GM21576 (cell line): ENCODE measurements at regions not wholly inside any gene's neighbourhood (a gene's known extent, or its start where the extent isn't known, plus 50 kb on each side); places are given as distances from the start of the nearest gene placed in this dataset.
"Not testable (repeated sequence)": the region's sequence is repeated elsewhere in the genome, so short reads cannot be mapped to it uniquely, and the experiment has no call there.

Experiments used
- ATAC-seq: cut with Tn5 transposase; IDR thresholded peaks from one replicate; pipeline ENCODE4 v1.9.1; 2021; ENCODE audit warnings: mild to moderate bottlenecking, moderate library complexity; ENCODE audit not compliant: unreplicated experiment

- no peak for ATAC-seq
Observed at GRCh38 chr12:46671102-46671501, 154.7 kb downstream of the SLC38A4 start.

- no peak for ATAC-seq
Observed at GRCh38 chr12:46670636-46671035, 155.2 kb downstream of the SLC38A4 start.

GRCh38 chr12:46669720-46670119 is 156.1 kb downstream of the SLC38A4 start:
- no peak for ATAC-seq

GRCh38 chr12:46667551-46667950 is 158.2 kb downstream of the SLC38A4 start:
- ATAC-seq = no peak

- ATAC-seq = peak; percentile 52
Observed at GRCh38 chr12:46664761-46665287, 161.0 kb downstream of the SLC38A4 start.

GRCh38 chr12:46663318-46663717 is 162.5 kb downstream of the SLC38A4 start:
- no peak for ATAC-seq

GRCh38 chr12:46661110-46661845 is 164.5 kb downstream of the SLC38A4 start:
- ATAC-seq = peak; percentile 70

- ATAC-seq = no peak
Observed at GRCh38 chr12:46660719-46661109, 165.1 kb downstream of the SLC38A4 start.

- ATAC-seq = no peak
Observed at GRCh38 chr12:46660276-46660675, 165.5 kb downstream of the SLC38A4 start.

GRCh38 chr12:46659824-46660223 is 166.0 kb downstream of the SLC38A4 start:
- ATAC-seq = no peak

GRCh38 chr12:46659032-46659650 is 166.7 kb downstream of the SLC38A4 start:
- no peak for ATAC-seq

- no peak for ATAC-seq
Observed at GRCh38 chr12:46657453-46658411, 168.1 kb downstream of the SLC38A4 start.

- ATAC-seq = not testable (repeated sequence)
Observed at GRCh38 chr12:46655984-46656383, 169.8 kb downstream of the SLC38A4 start.

- ATAC-seq = no peak
Observed at GRCh38 chr12:46653311-46653710, 172.5 kb downstream of the SLC38A4 start.

GRCh38 chr12:46652692-46653091 is 173.1 kb downstream of the SLC38A4 start:
- no peak for ATAC-seq

- ATAC-seq = no peak
Observed at GRCh38 chr12:46650688-46651087, 175.1 kb downstream of the SLC38A4 start.

- ATAC-seq = no peak
Observed at GRCh38 chr12:46649433-46649832, 176.4 kb downstream of the SLC38A4 start.

- no peak for ATAC-seq
Observed at GRCh38 chr12:46647034-46647433, 178.8 kb downstream of the SLC38A4 start.

- not testable (repeated sequence) for ATAC-seq
Observed at GRCh38 chr12:46641649-46642048, 184.1 kb downstream of the SLC38A4 start.

- no peak for ATAC-seq
Observed at GRCh38 chr12:46635818-46636217, 190.0 kb downstream of the SLC38A4 start.
